ENCODE measurements at regions not wholly inside any gene's neighbourhood (a gene's known extent, or its start where the extent isn't known, plus 50 kb on each side); places are given as distances from the start of the nearest gene placed in this dataset.

DNA sequence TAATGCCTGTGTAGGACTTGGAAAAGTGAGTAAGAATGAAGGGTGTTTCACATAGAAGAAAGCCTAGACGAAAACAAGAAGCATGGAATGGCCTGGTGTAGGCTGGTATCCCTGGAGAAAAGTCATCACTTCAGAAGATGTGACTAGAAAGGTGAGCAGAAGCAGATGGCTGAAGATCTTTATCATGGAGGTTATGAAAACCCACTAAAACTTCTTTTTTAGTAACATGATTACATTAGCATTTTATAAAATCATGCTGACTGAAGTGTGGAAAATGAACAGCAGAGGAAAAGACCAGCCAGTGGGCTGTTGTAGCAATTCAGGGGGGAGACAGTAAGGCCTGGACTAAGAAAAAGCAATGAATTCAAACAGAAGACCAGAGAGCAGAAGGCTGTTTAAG, 114.5 kb upstream of the G2E3 start:
- ChIA-PET RAD21 (ENCODE audit: unreplicated experiment) (no interaction called here), POLR2A (no interaction called here), SMC1A (ENCODE audit: uncharacterized antibody, unreplicated experiment) (no interaction called here), CTCF (interaction anchor here (1.3 to 1.8 kb wide), 2 partner anchors 69 to 158 kb away, joined by 3 to 4 read pairs; no protein-coding TSS in a partner anchor)
- DNase-seq (ENCODE audit: low read depth, low spot score) = no peak
- H3K36me3 ChIP-seq (ENCODE audit: control insufficient read depth in 2 of 2, insufficient read depth in 2 of 2, low read length in 1 of 2) = no peaks in the 10 kb centered on the region
- no peaks in the 10 kb centered on the region for H4K20me1 ChIP-seq (ENCODE audit: control insufficient read depth, insufficient read depth)
- intact Hi-C loops (cut with micrococcal nuclease; ENCODE audit: unreplicated experiment) (loop anchor here (5.0 to 10.0 kb wide), 2 partner anchors 172 to 230 kb away; no protein-coding TSS in a partner anchor), in situ Hi-C loops (cut with MboI) (loop anchor here (10.0 to 25.0 kb wide), 2 partner anchors 890 to 1682 kb away; partner anchors contain the start of gene FOXG1)
- H2AFZ ChIP-seq (ENCODE audit: control insufficient read depth, low read depth, low read length) = no peak overlapping the region
- no peak for ATAC-seq
- H3K27ac ChIP-seq (ENCODE audit: control insufficient read depth, insufficient read depth) = no peak overlapping the region
- no peak overlapping the region for H3K4me3 ChIP-seq
- H3K9me3 ChIP-seq (replicated peaks; ENCODE audit: control insufficient read depth, insufficient read depth, low read length) = no peaks in the 10 kb centered on the region
- BruUV-seq (replicated peaks) = no TSS peak
- FAIRE-seq = no peak
- H3K4me1 ChIP-seq (ENCODE audit: control insufficient read depth, insufficient read depth, low read length) = no peaks in the 10 kb centered on the region
- no peak for TF ChIP-seq TCF12 (IDR thresholded peaks at IDR 0.05; ENCODE audit: low read depth, low read length)
- TF ChIP-seq, protein P1, sequence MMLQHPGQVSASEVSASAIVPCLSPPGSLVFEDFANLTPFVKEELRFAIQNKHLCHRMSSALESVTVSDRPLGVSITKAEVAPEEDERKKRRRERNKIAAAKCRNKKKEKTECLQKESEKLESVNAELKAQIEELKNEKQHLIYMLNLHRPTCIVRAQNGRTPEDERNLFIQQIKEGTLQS (IDR thresholded peaks at IDR 0.05; ENCODE audit: borderline replicate concordance, extremely low read depth, low read depth, low read length) = no peak
- TF ChIP-seq, protein P2, sequence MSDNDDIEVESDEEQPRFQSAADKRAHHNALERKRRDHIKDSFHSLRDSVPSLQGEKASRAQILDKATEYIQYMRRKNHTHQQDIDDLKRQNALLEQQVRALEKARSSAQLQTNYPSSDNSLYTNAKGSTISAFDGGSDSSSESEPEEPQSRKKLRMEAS (IDR thresholded peaks at IDR 0.05; ENCODE audit: low read depth, low read length) = no peak
- no peaks in the 10 kb centered on the region for H3K27me3 ChIP-seq (replicated peaks in 1 of 2; ENCODE audit: control insufficient read depth in 2 of 2, insufficient read depth in 2 of 2, low read length in 1 of 2)
- H3K4me2 ChIP-seq (ENCODE audit: control insufficient read depth, insufficient read depth) = no peak overlapping the region
- no peak overlapping the region for H3K9ac ChIP-seq (ENCODE audit: control insufficient read depth, insufficient read depth, low read length)
- H3K79me2 ChIP-seq (ENCODE audit: control insufficient read depth, insufficient read depth, low read length) = no peaks in the 10 kb centered on the region
- WGBS (ENCODE audit: insufficient coverage, insufficient replicate concordance, low lambda C conversion rate, missing lambda C conversion rate) = 6% methylated on average over 1 of the region's 1 CpG

DNA sequence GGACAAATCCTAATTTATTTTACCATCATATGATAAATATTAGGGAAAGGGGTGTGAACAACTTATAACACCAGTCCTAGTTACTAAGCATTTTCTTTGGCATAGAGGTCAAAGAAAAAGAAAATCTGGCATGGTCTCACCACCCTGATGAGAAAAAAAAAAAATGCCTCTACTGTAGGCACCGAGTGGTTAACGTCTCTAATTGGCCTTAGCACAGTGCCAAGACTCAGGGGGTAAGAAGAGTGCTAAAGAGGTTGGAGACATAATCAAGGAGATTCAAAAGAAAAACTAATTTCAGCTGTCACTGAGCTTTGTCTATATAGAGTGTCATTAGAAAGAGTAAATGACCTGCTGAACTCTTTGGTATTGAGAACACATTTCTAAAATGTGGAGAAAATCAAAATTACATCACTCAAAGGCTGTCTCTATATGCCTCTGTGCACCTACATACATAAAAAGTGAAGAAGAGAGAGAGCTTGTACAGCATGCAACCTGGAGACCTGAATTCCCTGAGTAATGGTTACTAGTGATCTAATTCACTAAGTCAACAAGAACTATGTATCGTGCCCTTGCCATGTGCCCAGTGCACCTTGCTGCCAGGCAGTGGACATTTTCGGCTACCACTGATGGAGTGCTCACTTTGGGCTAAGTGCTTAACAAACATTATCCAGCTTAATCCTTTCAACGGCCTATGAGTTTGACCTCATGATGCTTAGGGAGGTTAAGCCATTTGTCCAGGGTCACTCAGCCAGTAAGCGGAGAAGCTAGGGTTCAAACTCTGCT, 113.8 kb upstream of the G2E3 start:
- FAIRE-seq (no peak), DNase-seq (ENCODE audit: low read depth, low spot score) (no peak), ATAC-seq (no peak)
- no peaks in the 10 kb centered on the region for H3K4me1 ChIP-seq (ENCODE audit: control insufficient read depth, insufficient read depth, low read length)
- WGBS (ENCODE audit: insufficient coverage, insufficient replicate concordance, low lambda C conversion rate, missing lambda C conversion rate) = 43% methylated on average over 6 of the region's 6 CpGs
- SMC1A ChIA-PET (ENCODE audit: uncharacterized antibody, unreplicated experiment) = interaction anchor here (0.7 to 1.1 kb wide), 3 partner anchors 76 to 175 kb away, joined by 3 read pairs; no protein-coding TSS in a partner anchor
- H3K4me3 ChIP-seq = no peak overlapping the region
- no peaks in the 10 kb centered on the region for H3K36me3 ChIP-seq (ENCODE audit: control insufficient read depth in 2 of 2, insufficient read depth in 2 of 2, low read length in 1 of 2)
- BruUV-seq (replicated peaks) = no TSS peak
- no peak overlapping the region for H3K4me2 ChIP-seq (ENCODE audit: control insufficient read depth, insufficient read depth)
- RAD21 ChIA-PET (ENCODE audit: unreplicated experiment) = no interaction called here
- no peaks in the 10 kb centered on the region for H4K20me1 ChIP-seq (ENCODE audit: control insufficient read depth, insufficient read depth)
- POLR2A ChIA-PET = no interaction called here
- H3K27ac ChIP-seq (ENCODE audit: control insufficient read depth, insufficient read depth) = no peak overlapping the region
- H3K9ac ChIP-seq (ENCODE audit: control insufficient read depth, insufficient read depth, low read length) = no peak overlapping the region
- no peak overlapping the region for H2AFZ ChIP-seq (ENCODE audit: control insufficient read depth, low read depth, low read length)
- H3K9me3 ChIP-seq (replicated peaks; ENCODE audit: control insufficient read depth, insufficient read depth, low read length) = no peaks in the 10 kb centered on the region
- CTCF ChIA-PET = interaction anchor here (1.3 to 1.8 kb wide), 5 partner anchors 9 to 175 kb away, joined by 3 to 7 read pairs (median 4); no protein-coding TSS in a partner anchor
- no peaks in the 10 kb centered on the region for H3K79me2 ChIP-seq (ENCODE audit: control insufficient read depth, insufficient read depth, low read length)
- intact Hi-C loops (cut with micrococcal nuclease; ENCODE audit: unreplicated experiment) = loop anchor here (10.0 kb wide), 1 partner anchor 230 kb away; no protein-coding TSS in a partner anchor
- in situ Hi-C loops (cut with MboI) = loop anchor here (10.0 to 25.0 kb wide), 2 partner anchors 890 to 1683 kb away; partner anchors contain the start of gene FOXG1
- H3K27me3 ChIP-seq (replicated peaks in 1 of 2; ENCODE audit: control insufficient read depth in 2 of 2, insufficient read depth in 2 of 2, low read length in 1 of 2) = no peaks in the 10 kb centered on the region
- TF ChIP-seq MTA2 (IDR thresholded peaks at IDR 0.05; ENCODE audit: low read depth) = no peak
- TF ChIP-seq HCFC1 (IDR thresholded peaks at IDR 0.05; ENCODE audit: low read length) = no peak
- TF ChIP-seq, protein P3, sequence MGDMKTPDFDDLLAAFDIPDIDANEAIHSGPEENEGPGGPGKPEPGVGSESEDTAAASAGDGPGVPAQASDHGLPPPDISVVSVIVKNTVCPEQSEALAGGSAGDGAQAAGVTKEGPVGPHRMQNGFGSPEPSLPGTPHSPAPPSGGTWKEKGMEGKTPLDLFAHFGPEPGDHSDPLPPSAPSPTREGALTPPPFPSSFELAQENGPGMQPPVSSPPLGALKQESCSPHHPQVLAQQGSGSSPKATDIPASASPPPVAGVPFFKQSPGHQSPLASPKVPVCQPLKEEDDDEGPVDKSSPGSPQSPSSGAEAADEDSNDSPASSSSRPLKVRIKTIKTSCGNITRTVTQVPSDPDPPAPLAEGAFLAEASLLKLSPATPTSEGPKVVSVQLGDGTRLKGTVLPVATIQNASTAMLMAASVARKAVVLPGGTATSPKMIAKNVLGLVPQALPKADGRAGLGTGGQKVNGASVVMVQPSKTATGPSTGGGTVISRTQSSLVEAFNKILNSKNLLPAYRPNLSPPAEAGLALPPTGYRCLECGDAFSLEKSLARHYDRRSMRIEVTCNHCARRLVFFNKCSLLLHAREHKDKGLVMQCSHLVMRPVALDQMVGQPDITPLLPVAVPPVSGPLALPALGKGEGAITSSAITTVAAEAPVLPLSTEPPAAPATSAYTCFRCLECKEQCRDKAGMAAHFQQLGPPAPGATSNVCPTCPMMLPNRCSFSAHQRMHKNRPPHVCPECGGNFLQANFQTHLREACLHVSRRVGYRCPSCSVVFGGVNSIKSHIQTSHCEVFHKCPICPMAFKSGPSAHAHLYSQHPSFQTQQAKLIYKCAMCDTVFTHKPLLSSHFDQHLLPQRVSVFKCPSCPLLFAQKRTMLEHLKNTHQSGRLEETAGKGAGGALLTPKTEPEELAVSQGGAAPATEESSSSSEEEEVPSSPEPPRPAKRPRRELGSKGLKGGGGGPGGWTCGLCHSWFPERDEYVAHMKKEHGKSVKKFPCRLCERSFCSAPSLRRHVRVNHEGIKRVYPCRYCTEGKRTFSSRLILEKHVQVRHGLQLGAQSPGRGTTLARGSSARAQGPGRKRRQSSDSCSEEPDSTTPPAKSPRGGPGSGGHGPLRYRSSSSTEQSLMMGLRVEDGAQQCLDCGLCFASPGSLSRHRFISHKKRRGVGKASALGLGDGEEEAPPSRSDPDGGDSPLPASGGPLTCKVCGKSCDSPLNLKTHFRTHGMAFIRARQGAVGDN (IDR thresholded peaks at IDR 0.05) = no peak
- TF ChIP-seq, protein P4, sequence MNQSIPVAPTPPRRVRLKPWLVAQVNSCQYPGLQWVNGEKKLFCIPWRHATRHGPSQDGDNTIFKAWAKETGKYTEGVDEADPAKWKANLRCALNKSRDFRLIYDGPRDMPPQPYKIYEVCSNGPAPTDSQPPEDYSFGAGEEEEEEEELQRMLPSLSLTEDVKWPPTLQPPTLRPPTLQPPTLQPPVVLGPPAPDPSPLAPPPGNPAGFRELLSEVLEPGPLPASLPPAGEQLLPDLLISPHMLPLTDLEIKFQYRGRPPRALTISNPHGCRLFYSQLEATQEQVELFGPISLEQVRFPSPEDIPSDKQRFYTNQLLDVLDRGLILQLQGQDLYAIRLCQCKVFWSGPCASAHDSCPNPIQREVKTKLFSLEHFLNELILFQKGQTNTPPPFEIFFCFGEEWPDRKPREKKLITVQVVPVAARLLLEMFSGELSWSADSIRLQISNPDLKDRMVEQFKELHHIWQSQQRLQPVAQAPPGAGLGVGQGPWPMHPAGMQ (IDR thresholded peaks at IDR 0.05; ENCODE audit: borderline replicate concordance) = no peak
- no peak for TF ChIP-seq ETV6 (conservative IDR thresholded peaks at IDR 0.05 in 1 of 2, IDR thresholded peaks at IDR 0.05 in 1 of 2; ENCODE audit: borderline replicate concordance in 1 of 2, low read depth in 1 of 2)
- no peak for TF ChIP-seq ZNF217 (IDR thresholded peaks at IDR 0.05)

Measured in GM12878 (cell line).